NCI-H510A treated with DMSO at 0.1 percent for 48 hours (cell line): ENCODE measurements at regions not wholly inside any gene's neighbourhood (a gene's known extent, or its start where the extent isn't known, plus 50 kb on each side); places are given as distances from the start of the nearest gene placed in this dataset.
"Not testable (repeated sequence)": the region's sequence is repeated elsewhere in the genome, so short reads cannot be mapped to it uniquely, and the experiment has no call there.

Experiments
- DNase-seq: peaks from one replicate; lab custom pipeline; 2025; lab: John Stamatoyannopoulos, UW

GRCh38 chr10:27344568-27345454, 104.2 kb upstream of the ACBD5 start:
- DNase-seq = no peak

DNA sequence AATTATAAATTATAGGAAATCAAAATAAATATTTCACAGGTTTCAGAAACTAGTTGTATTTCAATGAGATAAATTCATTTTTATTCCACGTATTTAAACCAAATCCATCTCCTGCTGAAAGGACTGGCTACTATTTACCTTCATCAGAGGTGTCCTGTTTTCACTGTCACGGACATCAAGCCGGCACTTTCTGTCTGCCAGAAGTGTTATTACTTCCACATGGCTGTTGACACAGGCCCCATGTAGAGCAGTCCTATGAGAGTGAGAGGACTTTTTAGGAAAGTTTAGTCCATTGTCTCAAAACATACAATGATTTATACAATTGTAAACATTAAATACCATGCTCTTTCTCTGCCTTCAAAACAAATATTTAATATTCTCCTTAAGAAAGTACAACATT, 100.4 kb upstream of the ACBD5 start:
- peak; percentile 57 for DNase-seq

DNA sequence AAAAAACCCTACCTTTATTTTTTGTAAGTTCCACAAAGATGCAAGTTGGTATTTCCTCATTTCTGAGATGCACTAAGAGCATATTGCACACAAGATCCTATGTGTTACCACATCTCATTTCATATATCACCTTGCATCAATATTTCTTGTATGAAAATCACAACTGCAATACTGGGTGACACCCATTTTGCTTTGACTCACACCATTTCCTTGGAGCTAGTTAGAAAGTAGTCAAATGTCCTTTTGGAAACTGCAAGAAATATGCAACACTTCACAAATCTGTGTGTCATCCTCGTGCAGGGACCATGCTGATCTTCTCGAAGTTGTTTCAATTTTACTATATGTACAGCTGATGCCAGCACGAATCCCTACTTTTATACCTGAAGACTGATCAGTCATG, 94.6 kb upstream of the ACBD5 start:
- not testable (repeated sequence) for DNase-seq

DNA sequence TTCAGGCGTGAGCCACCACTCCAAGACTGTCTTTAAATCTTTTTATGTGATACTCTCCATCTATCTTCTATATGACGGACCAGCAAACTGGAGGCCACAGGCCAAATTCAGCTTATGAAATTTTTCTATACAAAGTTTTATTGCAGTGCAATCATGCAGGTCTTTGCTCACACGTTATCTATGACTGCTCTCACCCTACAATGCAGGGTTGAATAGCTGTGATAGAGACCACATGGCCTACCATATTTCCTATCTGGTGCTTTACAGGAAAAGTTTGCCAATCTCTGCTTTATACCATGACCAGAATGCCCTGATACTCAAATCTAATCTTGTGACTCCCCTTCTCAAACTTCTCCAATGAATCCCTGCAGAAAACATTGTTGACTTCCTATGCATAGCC, 89.5 kb upstream of the ACBD5 start:
- DNase-seq = no peak

DNA sequence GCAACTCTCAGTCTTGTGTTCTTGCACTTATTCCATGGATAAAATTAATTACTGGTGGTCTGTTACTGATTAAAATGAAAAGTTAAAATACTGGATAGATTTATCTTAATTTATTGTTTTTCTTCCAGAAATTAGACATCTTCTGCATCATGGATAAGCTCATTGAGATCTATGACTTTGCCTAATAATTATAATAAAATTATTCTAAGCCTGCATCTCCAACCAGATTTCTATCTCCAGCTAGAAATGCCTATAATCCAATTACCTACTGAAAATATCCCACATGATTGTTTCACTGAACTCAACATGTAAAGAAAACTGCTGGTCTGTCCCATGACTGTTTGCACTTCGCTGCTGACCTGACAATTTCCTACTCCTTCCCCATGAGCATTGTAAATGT, 88.3 kb upstream of the ACBD5 start:
- DNase-seq = no peak

GRCh38 chr10:27326748-27327147, 86.2 kb upstream of the ACBD5 start:
- not testable (repeated sequence) for DNase-seq

GRCh38 chr10:27319752-27320431, 79.3 kb upstream of the ACBD5 start:
- no peak for DNase-seq

GRCh38 chr10:27319139-27319538, 78.5 kb upstream of the ACBD5 start:
- DNase-seq = not testable (repeated sequence)

DNA sequence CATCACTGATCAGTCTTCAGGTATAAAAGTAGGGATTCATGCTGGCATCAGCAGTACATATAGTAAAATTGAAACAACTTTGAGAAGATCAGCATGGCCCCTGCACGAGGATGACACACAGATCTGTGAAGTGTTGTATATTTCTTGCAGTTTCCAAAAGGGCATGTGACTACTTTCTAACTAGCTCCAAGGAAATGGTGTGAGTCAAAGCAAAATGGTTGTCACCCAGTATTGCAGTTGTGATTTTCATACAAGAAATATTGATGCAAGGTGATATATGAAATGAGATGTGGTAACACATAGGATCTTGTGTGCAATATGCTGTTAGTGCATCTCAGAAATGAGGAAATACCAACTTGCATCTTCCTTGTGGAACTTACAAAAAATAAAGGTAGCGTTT, 74.5 kb upstream of the ACBD5 start:
- DNase-seq = not testable (repeated sequence)

- not testable (repeated sequence) for DNase-seq
These were observed 73.0 kb upstream of the ACBD5 start for GRCh38 chr10:27313586-27313985.

DNA sequence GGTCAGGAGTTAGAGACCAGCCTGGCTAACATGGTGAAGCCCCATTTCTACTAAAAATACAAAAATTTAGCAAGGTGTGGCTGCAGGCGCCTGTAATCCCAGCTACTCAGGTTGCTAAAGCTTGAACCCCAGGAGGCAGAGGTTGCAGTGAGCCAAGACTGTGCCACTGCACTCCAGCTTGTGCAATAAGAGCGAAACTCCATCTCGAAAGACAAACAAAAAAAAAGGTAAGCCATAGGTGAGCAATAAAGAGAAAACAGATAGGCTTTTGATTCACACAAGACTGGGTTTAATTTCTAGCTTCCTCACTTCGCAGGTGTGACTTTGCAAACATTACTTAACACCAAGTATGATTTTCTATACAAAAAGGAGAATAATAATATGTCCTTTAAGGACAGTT, 72.3 kb upstream of the ACBD5 start:
- no peak for DNase-seq

- DNase-seq = not testable (repeated sequence)
These were observed 71.2 kb upstream of the ACBD5 start for GRCh38 chr10:27311809-27312208.

GRCh38 chr10:27298522-27298850, 57.9 kb upstream of the ACBD5 start:
- not testable (repeated sequence) for DNase-seq

- DNase-seq = no peak
These were observed 57.4 kb upstream of the ACBD5 start for GRCh38 chr10:27297844-27298521.

GRCh38 chr10:27296285-27296684, 55.7 kb upstream of the ACBD5 start:
- not testable (repeated sequence) for DNase-seq

- not testable (repeated sequence) for DNase-seq
These were observed 50.8 kb upstream of the ACBD5 start for GRCh38 chr10:27291253-27291895.
